ENCODE measurements at regions not wholly inside any gene's neighbourhood (a gene's known extent, or its start where the extent isn't known, plus 50 kb on each side); places are given as distances from the start of the nearest gene placed in this dataset.

- H3K27ac ChIP-seq (ENCODE audit: insufficient read length, low read depth, low read length): no peak overlapping the region
Measured at GRCh38 chr13:107562203-107562602, 653.1 kb downstream of the LIG4 start.

More at GRCh38 chr13:107562203-107562602, 653.1 kb downstream of the LIG4 start:
- TF ChIP-seq CTCF (conservative IDR thresholded peaks at IDR 0.05): no peak
- Histone ChIP-seq H3K4ac (ENCODE audit: low read depth, low read length) (no peak overlapping the region), H3K23me2 (ENCODE audit: insufficient read length, low read depth, low read length, poor library complexity, severe bottlenecking) (no peaks in the 10 kb centered on the region), H3K14ac (ENCODE audit: insufficient read depth, low read length) (no peak overlapping the region), H4K20me1 (ENCODE audit: control insufficient read depth, insufficient read depth, insufficient read length) (no peaks in the 10 kb centered on the region), H3K23ac (ENCODE audit: insufficient read length, low read depth, low read length) (no peak overlapping the region), H3T11ph (ENCODE audit: low read length) (no peak overlapping the region), H3K79me1 (ENCODE audit: insufficient read depth, low read depth, low read length, poor library complexity, severe bottlenecking) (no peaks in the 10 kb centered on the region), H2AFZ (ENCODE audit: low read length) (no peak overlapping the region), H2BK5ac (ENCODE audit: insufficient read length, low read length) (no peak overlapping the region), H3K27me3 (ENCODE audit: insufficient read depth, low read length) (no peaks in the 10 kb centered on the region), H2BK15ac (ENCODE audit: low read depth, low read length) (no peak overlapping the region), H3K79me2 (ENCODE audit: insufficient read depth, low read length) (no peaks in the 10 kb centered on the region), H3K4me2 (ENCODE audit: insufficient read depth, insufficient read length, low read length) (no peak overlapping the region), H4K91ac (ENCODE audit: insufficient read length, low read depth, low read length) (no peak overlapping the region), H3K18ac (ENCODE audit: insufficient read length, low read depth, low read length) (no peak overlapping the region), H2BK20ac (ENCODE audit: low read depth, low read length, poor library complexity, severe bottlenecking) (no peak overlapping the region), H2BK120ac (ENCODE audit: low read depth, low read length, poor library complexity, severe bottlenecking) (no peak overlapping the region), H4K8ac (replicated peaks; ENCODE audit: insufficient read length, low read depth, low read length) (no peak overlapping the region), H3K9me3 (ENCODE audit: control insufficient read depth, low read depth, low read length) (no peaks in the 10 kb centered on the region), H2BK12ac (ENCODE audit: insufficient read length, low read depth, low read length) (no peak overlapping the region), H3K9ac (ENCODE audit: extremely low read depth, insufficient read length, low read length) (no peak overlapping the region), H3K56ac (ENCODE audit: insufficient read length, low read depth, low read length) (no peak overlapping the region), H4K5ac (ENCODE audit: insufficient read length, low read depth, low read length) (no peak overlapping the region), H3K4me1 (ENCODE audit: insufficient read depth, low read length) (no peaks in the 10 kb centered on the region; the same call in 1 of the 2 replicates), H2AK5ac (ENCODE audit: insufficient read length, low read length) (no peak overlapping the region)
- H3K27ac Mint-ChIP-seq: no peak overlapping the region
- no peaks in the 10 kb centered on the region; a peak in 1 of 7 replicates for H3K36me3 Mint-ChIP-seq (ENCODE audit: insufficient read depth in 1 of 3, low read depth in 3 of 3)
- H3K9me3 Mint-ChIP-seq: no peaks in the 10 kb centered on the region
- WGBS (ENCODE audit: extremely low coverage, insufficient read length, low lambda C conversion rate): no CpG with 5 or more reads among the region's 5 CpGs
- peaks cover 19 to 26% of the 10 kb centered on the region in 2 experiments for H3K4me1 Mint-ChIP-seq
- DNase-seq: no peak
- no peak overlapping the region for H3K4me3 Mint-ChIP-seq
- H3K27me3 Mint-ChIP-seq (ENCODE audit: low read depth): peaks cover 3% of the 10 kb centered on the region; the same call in 1 of the 2 replicates

Data from H9 (cell line).